Astrocyte (in vitro differentiated cells and primary cell): ENCODE measurements at regions not wholly inside any gene's neighbourhood (a gene's known extent, or its start where the extent isn't known, plus 50 kb on each side); places are given as distances from the start of the nearest gene placed in this dataset.
A peak's percentile ranks its signal among the peaks of the same experiment; 100 is the strongest.

Source experiments
- DNase-seq: peaks from one replicate; pipeline ENCODE4 v3.0.0-alpha.2; 2010; ENCODE audit warnings: low read depth
- FAIRE-seq: peaks from 2 replicates; lab custom pipeline; 2011; peaks lifted over from hg19 to GRCh38; lab: Jason Lieb, UNC
- H2AFZ ChIP-seq: 2 replicates; pipeline ENCODE4 v1.6.0; 2012; ENCODE audit warnings: low read depth, low read length, inconsistent platforms
- H3K27ac ChIP-seq: 2 replicates; pipeline ENCODE4 v1.5.1; 2011; ENCODE audit warnings: low read depth, low read length, inconsistent platforms
- H3K27me3 ChIP-seq: 2 replicates; pipeline ENCODE4 v1.6.0; 2011; ENCODE audit warnings: low read length, inconsistent platforms; ENCODE audit not compliant: insufficient read depth
- H3K36me3 ChIP-seq: 2 replicates; pipeline ENCODE4 v1.5.1; 2011; ENCODE audit warnings: low read length, inconsistent platforms; ENCODE audit not compliant: insufficient read depth
- H3K4me1 ChIP-seq: 2 replicates; pipeline ENCODE4 v1.5.1; 2011; ENCODE audit warnings: low read length, inconsistent platforms; ENCODE audit not compliant: insufficient read depth
- H3K4me2 ChIP-seq: 2 replicates; pipeline ENCODE4 v1.6.0; 2012; ENCODE audit warnings: low read length, inconsistent platforms
- H3K4me3 ChIP-seq: 2 replicates; pipeline ENCODE4 v1.5.1; 2011; ENCODE audit warnings: low read depth, mild to moderate bottlenecking, low read length, inconsistent platforms; ENCODE audit not compliant: insufficient read depth
- H3K79me2 ChIP-seq: 2 replicates; pipeline ENCODE4 v1.6.0; 2012; ENCODE audit warnings: mild to moderate bottlenecking, low read length, inconsistent platforms; ENCODE audit not compliant: insufficient read depth
- H3K9ac ChIP-seq: 2 replicates; pipeline ENCODE4 v1.6.0; 2012; ENCODE audit warnings: mild to moderate bottlenecking, low read length, inconsistent platforms
- H3K9me3 ChIP-seq: 2 replicates; pipeline ENCODE4 v1.5.1; 2012; ENCODE audit warnings: low read depth, mild to moderate bottlenecking, low read length, inconsistent platforms; ENCODE audit not compliant: insufficient read depth
- H4K20me1 ChIP-seq: 2 replicates; pipeline ENCODE4 v1.6.0; 2012; ENCODE audit warnings: low read length, inconsistent platforms; ENCODE audit not compliant: insufficient read depth
- H3K27ac Mint-ChIP-seq: one replicate; pipeline ENCODE4 v1.8.0; 2021; ENCODE audit warnings: mild to moderate bottlenecking, mixed read lengths; ENCODE audit not compliant: unreplicated experiment
- H3K27me3 Mint-ChIP-seq: one replicate; pipeline ENCODE4 v1.8.0; 2021; ENCODE audit warnings: low read depth, mixed read lengths; ENCODE audit not compliant: unreplicated experiment
- H3K36me3 Mint-ChIP-seq: one replicate; pipeline ENCODE4 v1.8.0; 2021; ENCODE audit warnings: low read depth, mixed read lengths; ENCODE audit not compliant: unreplicated experiment
- H3K4me1 Mint-ChIP-seq: one replicate; pipeline ENCODE4 v1.8.0; 2021; ENCODE audit warnings: low read depth, mixed read lengths; ENCODE audit not compliant: unreplicated experiment
- H3K4me3 Mint-ChIP-seq: one replicate; pipeline ENCODE4 v1.8.0; 2021; ENCODE audit warnings: mild to moderate bottlenecking, moderate library complexity, mixed read lengths; ENCODE audit not compliant: unreplicated experiment
- H3K9me3 Mint-ChIP-seq: one replicate; pipeline ENCODE4 v1.8.0; 2021; ENCODE audit warnings: mild to moderate bottlenecking, mixed read lengths; ENCODE audit not compliant: unreplicated experiment
- EZH2 ChIP-seq: IDR thresholded peaks from 2 replicates; pipeline ENCODE4 v1.6.1; 2012; ENCODE audit warnings: mild to moderate bottlenecking, low read length, inconsistent platforms; ENCODE audit not compliant: insufficient read depth
- TF ChIP-seq, protein P1 (sequence below): IDR thresholded peaks from 2 replicates; pipeline ENCODE4 v1.5.1; 2011; ENCODE audit warnings: low read depth, mild to moderate bottlenecking, inconsistent platforms, low read length, moderate library complexity; ENCODE audit not compliant: insufficient read depth

DNA sequence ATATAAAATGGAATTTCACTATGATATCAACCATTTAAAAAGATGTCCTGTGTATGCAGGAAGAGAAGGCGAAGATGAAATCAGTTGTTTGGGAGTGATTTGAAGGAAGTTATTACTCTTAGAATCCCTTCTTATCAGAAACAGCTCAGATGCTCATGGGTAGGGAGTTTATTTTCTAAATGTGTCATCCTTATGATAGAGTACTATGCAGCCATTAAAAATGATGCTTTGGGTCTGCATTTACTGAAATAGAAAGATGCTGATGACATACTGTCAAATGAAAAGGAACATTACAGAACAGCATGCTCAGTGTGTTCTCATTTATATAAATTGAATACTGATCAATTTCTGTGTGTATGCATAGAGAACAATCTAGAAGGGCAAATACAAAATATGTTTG, 69.8 kb upstream of the MED13L start:
- no peak overlapping the region for H2AFZ ChIP-seq
- no peaks in the 10 kb centered on the region for H3K79me2 ChIP-seq
- no peaks in the 10 kb centered on the region for H4K20me1 ChIP-seq
- H3K9me3 Mint-ChIP-seq: peaks cover 7% of the 10 kb centered on the region
- no peaks in the 10 kb centered on the region for H3K27me3 ChIP-seq
- FAIRE-seq (no peak), DNase-seq (no peak)
- H3K9me3 ChIP-seq: no peaks in the 10 kb centered on the region
- no peaks in the 10 kb centered on the region for H3K36me3 ChIP-seq
- H3K4me2 ChIP-seq: peak overlapping the region; percentile 65
- no peak overlapping the region for H3K27ac Mint-ChIP-seq
- H3K4me1 Mint-ChIP-seq: peaks cover 14% of the 10 kb centered on the region
- H3K36me3 Mint-ChIP-seq: no peaks in the 10 kb centered on the region
- no peak overlapping the region for H3K9ac ChIP-seq
- H3K4me3 ChIP-seq: no peak overlapping the region
- no peaks in the 10 kb centered on the region for H3K27me3 Mint-ChIP-seq
- H3K4me1 ChIP-seq: peaks cover 8% of the 10 kb centered on the region
- no peak for TF ChIP-seq EZH2
- TF ChIP-seq, protein P1, sequence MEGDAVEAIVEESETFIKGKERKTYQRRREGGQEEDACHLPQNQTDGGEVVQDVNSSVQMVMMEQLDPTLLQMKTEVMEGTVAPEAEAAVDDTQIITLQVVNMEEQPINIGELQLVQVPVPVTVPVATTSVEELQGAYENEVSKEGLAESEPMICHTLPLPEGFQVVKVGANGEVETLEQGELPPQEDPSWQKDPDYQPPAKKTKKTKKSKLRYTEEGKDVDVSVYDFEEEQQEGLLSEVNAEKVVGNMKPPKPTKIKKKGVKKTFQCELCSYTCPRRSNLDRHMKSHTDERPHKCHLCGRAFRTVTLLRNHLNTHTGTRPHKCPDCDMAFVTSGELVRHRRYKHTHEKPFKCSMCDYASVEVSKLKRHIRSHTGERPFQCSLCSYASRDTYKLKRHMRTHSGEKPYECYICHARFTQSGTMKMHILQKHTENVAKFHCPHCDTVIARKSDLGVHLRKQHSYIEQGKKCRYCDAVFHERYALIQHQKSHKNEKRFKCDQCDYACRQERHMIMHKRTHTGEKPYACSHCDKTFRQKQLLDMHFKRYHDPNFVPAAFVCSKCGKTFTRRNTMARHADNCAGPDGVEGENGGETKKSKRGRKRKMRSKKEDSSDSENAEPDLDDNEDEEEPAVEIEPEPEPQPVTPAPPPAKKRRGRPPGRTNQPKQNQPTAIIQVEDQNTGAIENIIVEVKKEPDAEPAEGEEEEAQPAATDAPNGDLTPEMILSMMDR: no peak
- no peak overlapping the region for H3K4me3 Mint-ChIP-seq
- H3K27ac ChIP-seq: no peak overlapping the region

DNA sequence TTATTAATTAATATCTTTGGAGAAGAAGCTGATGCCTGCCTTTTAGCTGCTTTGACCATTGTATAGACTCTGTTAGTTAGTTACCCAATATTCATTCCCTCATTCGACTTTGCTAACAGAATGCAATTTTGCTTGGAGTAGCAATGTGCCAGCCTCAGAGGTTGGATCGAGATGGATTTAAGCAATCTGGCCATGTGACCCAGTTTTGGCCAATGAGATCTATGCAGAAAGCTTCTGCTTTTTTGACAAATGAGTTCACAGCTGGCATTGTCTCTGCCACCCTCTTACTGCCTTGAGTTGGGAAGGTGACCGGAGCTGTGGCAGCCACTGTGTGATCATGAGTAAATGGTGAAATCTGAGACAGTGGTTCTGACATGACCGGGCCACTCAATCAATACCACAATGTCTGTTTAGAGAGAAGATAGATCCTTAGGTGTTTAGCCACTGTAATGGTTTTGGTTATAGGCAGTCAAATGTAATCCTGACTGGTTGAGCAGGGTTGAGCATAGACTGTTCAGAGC, 74.9 kb upstream of the MED13L start:
- Histone ChIP-seq H3K27ac (no peak overlapping the region), H3K9me3 (no peaks in the 10 kb centered on the region), H2AFZ (no peak overlapping the region), H3K4me2 (no peak overlapping the region), H3K27me3 (no peaks in the 10 kb centered on the region), H4K20me1 (no peaks in the 10 kb centered on the region), H3K79me2 (no peaks in the 10 kb centered on the region), H3K9ac (no peak overlapping the region), H3K4me3 (no peak overlapping the region), H3K4me1 (no peaks in the 10 kb centered on the region), H3K36me3 (no peaks in the 10 kb centered on the region)
- Mint-ChIP-seq H3K4me3 (no peak overlapping the region), H3K36me3 (peaks cover 2% of the 10 kb centered on the region), H3K4me1 (peaks cover 2% of the 10 kb centered on the region), H3K27me3 (no peaks in the 10 kb centered on the region), H3K9me3 (peaks cover 4% of the 10 kb centered on the region), H3K27ac (no peak overlapping the region)
- TF ChIP-seq EZH2: no peak
- TF ChIP-seq, protein P1: no peak
- FAIRE-seq (no peak), DNase-seq (no peak)

DNA sequence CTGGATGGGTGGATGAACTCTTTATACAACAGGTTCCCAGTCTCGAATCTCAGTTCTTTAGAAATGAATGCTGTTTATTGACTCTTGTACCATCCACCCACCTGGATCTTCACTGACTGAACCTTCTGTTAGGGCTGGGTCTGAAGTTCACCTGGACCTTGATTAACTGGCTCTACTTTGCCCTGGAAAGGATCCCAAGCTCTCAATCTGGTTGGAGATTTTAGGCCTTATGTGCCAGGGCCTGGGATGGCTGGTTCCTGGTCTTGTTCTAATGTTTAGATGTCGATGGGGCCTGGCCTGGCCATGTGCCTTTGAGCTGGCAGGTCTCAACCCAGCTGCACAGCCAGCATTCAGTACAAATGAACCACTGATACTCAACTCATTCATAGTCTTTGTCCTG, 76.5 kb upstream of the MED13L start:
- FAIRE-seq (no peak), DNase-seq (no peak)
- H3K27me3 Mint-ChIP-seq: no peaks in the 10 kb centered on the region
- Histone ChIP-seq H3K27ac (no peak overlapping the region), H3K4me2 (no peak overlapping the region), H3K27me3 (no peaks in the 10 kb centered on the region), H3K79me2 (no peaks in the 10 kb centered on the region), H2AFZ (no peak overlapping the region), H3K4me1 (peaks cover 6% of the 10 kb centered on the region), H3K36me3 (no peaks in the 10 kb centered on the region), H3K9ac (no peak overlapping the region), H4K20me1 (no peaks in the 10 kb centered on the region), H3K9me3 (no peaks in the 10 kb centered on the region), H3K4me3 (no peak overlapping the region)
- TF ChIP-seq, protein P1: no peak
- no peak for TF ChIP-seq EZH2
- peaks cover 10% of the 10 kb centered on the region for H3K4me1 Mint-ChIP-seq
- peaks cover 4% of the 10 kb centered on the region for H3K9me3 Mint-ChIP-seq
- H3K36me3 Mint-ChIP-seq: peaks cover 2% of the 10 kb centered on the region
- H3K4me3 Mint-ChIP-seq: no peak overlapping the region
- no peak overlapping the region for H3K27ac Mint-ChIP-seq
